Suprapubic skin (tissue), 4 donors: ENCODE measurements at regions not wholly inside any gene's neighbourhood (a gene's known extent, or its start where the extent isn't known, plus 50 kb on each side); places are given as distances from the start of the nearest gene placed in this dataset.
"Not testable (repeated sequence)": the region's sequence is repeated elsewhere in the genome, so short reads cannot be mapped to it uniquely, and the experiment has no call there.

ENCODE experiments used
- DNase-seq, 2 donors: peaks; one replicate each; pipeline ENCODE4 v3.0.0-alpha.2; 2019; ENCODE audit warnings: low spot score in 2 of 2
- H3K27ac ChIP-seq: fragments of 200-600 bp; sonication (generic); one replicate; pipeline ENCODE4 v1.5.1; 2019
- H3K27me3 ChIP-seq: fragments of 200-600 bp; sonication (generic); one replicate; pipeline ENCODE4 v1.5.1; 2019
- H3K36me3 ChIP-seq: fragments of 200-600 bp; sonication (generic); one replicate; pipeline ENCODE4 v1.5.1; 2019
- H3K4me1 ChIP-seq: fragments of 200-600 bp; sonication (generic); one replicate; pipeline ENCODE4 v1.5.1; 2019
- H3K4me3 ChIP-seq: fragments of 200-600 bp; sonication (generic); one replicate; pipeline ENCODE4 v1.5.1; 2019; ENCODE audit warnings: mild to moderate bottlenecking
- H3K9me3 ChIP-seq: fragments of 200-600 bp; sonication (generic); one replicate; pipeline ENCODE4 v1.5.1; 2019
- WGBS: methylation state at CpG from one replicate; pipeline ENCODE4 v1.1.5; 2018; 5-methylcytosine and 5-hydroxymethylcytosine counted together

DNA sequence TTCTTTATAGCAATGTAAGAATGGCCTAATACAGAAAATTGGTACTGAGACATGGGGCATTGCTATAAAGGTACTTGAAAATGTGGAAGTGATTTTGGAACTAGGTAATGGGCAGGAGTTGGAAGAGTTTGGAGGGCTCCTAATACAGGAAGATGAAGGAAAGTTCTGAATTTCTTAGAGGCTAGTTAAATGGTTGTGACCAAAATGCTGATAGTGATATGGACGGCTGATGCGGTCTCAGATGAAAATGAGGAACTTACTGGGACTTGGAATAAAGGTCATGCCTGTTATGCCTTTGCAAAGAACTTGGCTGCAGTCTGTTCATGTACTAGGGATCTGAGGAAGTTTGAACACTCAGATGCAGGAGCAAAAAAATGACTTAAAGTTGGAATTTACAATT lies 132.2 kb upstream of the ZNG1F start:
- H3K4me3 ChIP-seq, H3K4me1 ChIP-seq, H3K27me3 ChIP-seq, H3K36me3 ChIP-seq, H3K9me3 ChIP-seq, DNase-seq, H3K27ac ChIP-seq: not testable (repeated sequence)
- 82% methylated on average over 2 of the region's 2 CpGs for WGBS

DNA sequence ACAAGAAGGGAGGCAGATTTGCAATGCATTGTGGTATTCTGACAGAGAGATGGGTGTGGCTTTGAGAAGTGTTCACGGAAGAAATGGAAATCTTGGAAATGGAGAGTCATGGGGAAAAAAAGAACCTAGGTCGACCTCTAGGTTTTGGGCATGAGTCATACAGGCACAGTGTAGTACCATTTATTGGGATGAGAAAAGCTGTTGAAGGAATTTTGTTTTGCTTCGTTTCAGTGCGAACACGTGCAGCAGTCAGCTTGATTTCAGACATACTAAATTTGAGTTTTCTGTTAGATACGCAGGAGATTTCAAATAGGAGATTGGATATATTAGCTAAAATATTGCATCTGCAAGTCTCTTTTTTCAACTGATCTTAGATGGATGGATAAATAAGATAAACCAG lies 119.8 kb upstream of the ZNG1F start:
- WGBS = 65% methylated on average over 6 of the region's 6 CpGs
- not testable (repeated sequence) for H3K4me3 ChIP-seq, H3K36me3 ChIP-seq, H3K27ac ChIP-seq, H3K9me3 ChIP-seq, DNase-seq, H3K27me3 ChIP-seq, H3K4me1 ChIP-seq

DNA sequence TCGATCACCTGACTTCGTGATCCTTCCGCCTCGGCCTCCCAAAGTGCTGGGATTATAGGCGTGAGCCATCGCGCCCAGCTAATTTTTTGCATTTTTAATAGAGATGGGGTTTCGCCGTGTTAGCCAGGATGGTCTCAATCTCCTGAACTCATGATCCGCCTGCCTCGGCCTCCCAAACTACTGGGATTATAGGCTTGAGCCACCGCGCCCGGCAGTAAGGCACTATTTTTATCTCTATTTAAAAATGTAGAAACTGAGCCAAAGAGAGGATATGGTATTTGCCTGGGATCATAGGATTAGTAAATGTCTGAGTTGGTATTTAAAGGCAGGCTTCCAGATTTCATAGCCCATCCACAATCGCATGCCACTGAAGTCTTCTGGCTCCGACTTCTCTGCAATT lies 96.6 kb upstream of the ZNG1F start:
- not testable (repeated sequence) for H3K27me3 ChIP-seq, H3K4me1 ChIP-seq, H3K27ac ChIP-seq, DNase-seq, H3K36me3 ChIP-seq, H3K4me3 ChIP-seq, H3K9me3 ChIP-seq
- WGBS = 92% methylated on average over 16 of the region's 16 CpGs

DNA sequence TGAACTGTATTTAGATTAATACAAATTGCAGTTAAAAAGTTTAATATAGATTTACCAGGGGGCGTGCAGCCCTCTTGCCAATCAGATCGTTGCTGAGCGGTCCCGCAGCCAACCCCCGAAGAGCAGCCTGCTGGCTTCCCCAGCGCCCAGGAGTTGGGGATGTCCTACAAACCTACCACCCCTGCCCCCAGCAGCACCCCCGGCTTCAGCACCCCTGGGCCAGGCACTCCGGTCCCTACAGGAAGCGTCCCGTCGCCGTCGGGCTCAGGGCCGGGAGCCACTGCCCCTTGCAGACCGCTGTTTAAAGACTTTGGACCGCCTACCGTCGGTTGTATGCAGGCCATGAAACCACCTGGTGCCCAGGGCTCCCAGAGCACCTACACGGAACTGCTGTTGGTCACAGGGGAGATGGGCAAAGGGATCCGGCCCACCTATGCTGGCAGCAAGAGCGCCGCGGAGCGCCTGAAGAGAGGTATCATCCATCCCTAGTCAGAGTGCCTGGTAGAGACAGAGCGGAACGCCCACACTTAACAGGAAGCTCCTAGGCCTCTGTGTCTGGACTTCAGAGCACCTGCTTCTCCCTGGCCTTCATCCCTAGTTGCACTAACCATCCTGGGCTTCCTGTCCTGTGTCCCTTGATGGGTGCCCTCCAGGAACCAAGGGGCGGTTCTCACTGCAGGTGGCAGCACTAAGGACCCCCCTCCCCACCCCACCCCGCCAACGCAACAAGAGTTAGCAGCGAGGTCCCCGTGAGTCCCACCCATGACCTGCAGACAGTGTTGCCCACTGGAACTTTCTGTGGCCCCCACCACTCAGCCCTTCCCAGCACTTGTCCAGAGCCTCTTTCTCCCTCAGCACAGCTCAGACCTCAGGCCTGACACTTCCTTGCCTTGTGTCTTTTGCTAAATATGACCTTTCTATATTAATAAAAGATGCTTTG lies 91.5 kb upstream of the ZNG1F start:
- H3K36me3 ChIP-seq, H3K27ac ChIP-seq, H3K4me1 ChIP-seq, DNase-seq, H3K9me3 ChIP-seq, H3K27me3 ChIP-seq, H3K4me3 ChIP-seq: not testable (repeated sequence)
- 81% methylated on average over 13 of the region's 31 CpGs for WGBS

DNA sequence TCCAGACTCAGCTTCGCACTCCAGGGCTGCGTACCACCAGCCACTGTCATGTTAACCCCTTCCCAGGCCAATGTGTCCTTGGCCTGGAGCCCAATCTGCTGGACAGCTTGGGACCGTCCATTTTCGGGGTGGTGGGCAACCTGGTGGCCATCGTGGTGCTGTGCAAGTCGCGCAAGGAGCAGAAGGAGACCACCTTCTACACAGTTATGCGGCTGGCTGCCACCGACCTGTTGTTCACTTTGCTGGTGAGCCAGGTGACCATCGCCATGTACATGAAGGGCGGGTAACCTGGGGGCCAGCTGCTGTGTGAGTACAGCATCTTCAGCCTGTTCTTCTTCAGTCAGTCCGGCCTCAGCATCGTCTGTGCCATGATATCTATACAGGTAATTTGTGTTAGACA lies 90.3 kb upstream of the ZNG1F start:
- H3K4me3 ChIP-seq, H3K36me3 ChIP-seq, H3K9me3 ChIP-seq, H3K27me3 ChIP-seq, H3K27ac ChIP-seq, H3K4me1 ChIP-seq: not testable (repeated sequence)
- WGBS = 83% methylated on average over 2 of the region's 13 CpGs
- peak; percentile 40 to 72 for DNase-seq

DNA sequence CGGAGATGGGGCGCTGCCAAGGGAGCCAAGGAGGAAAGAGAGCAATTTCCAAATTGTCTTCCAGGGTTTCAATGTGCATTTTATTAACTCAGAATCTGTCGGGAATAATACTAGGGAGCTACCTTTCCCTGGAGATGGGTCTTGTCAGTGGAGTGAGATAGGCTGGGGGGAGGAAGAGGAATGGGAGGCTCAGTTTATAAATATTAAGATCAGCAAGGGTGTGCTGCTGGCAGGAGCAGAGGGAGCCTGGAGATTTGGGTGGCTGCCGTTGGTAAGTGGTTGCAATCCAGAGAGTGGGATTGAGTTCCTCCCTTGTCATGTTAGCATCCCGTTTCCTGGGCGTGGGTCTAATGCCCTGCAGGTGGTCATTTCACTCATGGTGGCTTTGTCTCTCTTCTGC lies 89.9 kb upstream of the ZNG1F start:
- H3K27ac ChIP-seq, H3K36me3 ChIP-seq, DNase-seq, H3K9me3 ChIP-seq, H3K4me1 ChIP-seq, H3K27me3 ChIP-seq, H3K4me3 ChIP-seq: not testable (repeated sequence)
- WGBS = no CpG with 5 or more reads among the region's 6 CpGs

DNA sequence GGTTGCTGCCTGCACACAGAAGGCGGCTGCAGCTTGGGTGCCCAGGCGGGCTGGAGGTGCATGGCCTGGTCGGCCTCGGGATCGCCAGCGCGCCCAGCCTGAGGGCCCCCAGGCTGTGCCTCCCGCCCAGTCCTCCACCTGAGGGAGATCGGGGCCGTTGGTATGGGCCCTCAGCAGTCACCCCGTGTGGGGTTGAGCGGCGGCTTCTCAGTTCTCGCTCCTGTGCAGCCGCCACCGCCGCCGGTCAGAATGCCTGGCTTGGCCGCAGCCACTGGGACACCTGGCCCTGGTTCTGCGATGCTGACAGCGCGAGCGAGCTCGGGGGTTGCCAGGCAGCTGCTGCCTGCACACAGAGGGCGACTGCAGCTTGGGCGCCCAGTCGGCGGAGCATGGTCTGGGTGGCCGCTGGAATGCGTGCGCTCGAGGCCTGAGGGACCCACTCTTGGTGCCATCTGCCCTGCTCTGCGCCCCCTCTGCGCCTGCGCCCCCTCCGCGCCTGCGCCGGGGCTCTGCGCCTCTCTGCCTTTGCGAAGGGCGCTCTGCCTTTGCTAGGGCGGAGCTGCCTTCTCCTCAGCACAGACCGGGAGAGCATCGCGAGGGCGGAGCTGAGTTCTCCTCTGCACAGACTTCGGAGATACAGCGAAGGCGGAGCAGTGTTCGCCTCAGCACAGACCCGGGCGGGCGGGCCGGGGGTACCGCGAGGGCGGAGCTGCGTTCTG lies 84.6 kb upstream of the ZNG1F start:
- peak in 1 of 2 donors; percentile 56 for DNase-seq
- H3K9me3 ChIP-seq, H3K27me3 ChIP-seq, H3K36me3 ChIP-seq, H3K27ac ChIP-seq, H3K4me1 ChIP-seq: not testable (repeated sequence)
- WGBS = no CpG with 5 or more reads among the region's 59 CpGs
- peak overlapping the region; percentile 55 for H3K4me3 ChIP-seq

DNA sequence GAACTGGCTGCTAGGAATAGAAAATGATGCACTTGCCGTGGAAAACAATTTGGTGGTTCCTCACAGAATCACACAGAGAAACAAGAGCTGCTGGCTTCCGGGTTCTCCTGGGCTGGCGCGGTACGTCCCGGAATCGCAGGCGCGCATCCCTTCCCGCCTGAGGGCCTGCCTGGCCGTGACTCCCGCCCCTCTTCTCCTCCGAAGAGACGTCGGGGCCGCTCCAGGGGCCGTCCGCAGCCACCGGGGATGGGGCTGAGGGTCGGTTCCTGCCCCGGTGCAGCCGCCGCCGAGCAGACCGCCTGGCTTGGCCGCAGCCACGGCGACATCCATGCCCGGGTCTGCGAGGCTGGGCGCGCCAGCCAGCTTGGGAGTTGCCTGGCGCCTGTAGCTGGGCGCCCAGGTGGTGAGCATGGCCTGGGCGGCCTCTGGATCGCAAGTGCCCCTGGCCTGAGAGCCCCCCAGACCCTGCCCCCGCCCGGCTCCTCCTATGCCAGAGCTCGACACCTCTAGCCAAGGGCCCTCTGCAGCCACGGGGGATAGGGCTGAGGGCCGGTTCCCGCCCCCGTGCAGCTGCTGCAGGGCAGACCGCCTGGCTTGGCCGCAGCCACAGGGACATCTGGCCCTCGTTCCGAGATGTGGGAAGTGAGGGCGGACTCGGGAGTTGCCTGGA lies 83.9 kb upstream of the ZNG1F start:
- not testable (repeated sequence) for H3K36me3 ChIP-seq, H3K27me3 ChIP-seq, H3K4me1 ChIP-seq, H3K27ac ChIP-seq, H3K9me3 ChIP-seq
- H3K4me3 ChIP-seq = peak overlapping the region; percentile 55
- peak in 1 of 2 donors; percentile 57 for DNase-seq
- WGBS = 26% methylated on average over 17 of the region's 49 CpGs

DNA sequence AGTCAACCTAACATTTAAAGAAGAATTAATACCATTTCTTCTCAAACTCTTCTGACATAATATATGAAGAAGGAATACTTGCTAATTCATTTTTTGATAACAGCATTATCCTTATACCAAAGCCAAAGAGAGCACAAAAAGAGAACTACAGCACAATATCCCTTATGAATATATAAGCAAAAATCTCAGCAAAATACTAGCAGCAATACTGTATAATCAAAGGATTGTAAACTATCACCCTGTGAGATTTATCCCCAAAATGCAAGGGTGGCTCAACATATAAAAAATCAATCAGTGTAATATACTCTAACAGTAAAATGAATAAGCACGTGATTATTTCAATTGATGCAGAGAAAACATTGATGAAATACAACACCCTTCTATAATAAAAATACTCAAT lies 81.9 kb upstream of the ZNG1F start:
- DNase-seq, H3K4me1 ChIP-seq, H3K4me3 ChIP-seq, H3K27ac ChIP-seq, H3K36me3 ChIP-seq, H3K9me3 ChIP-seq: not testable (repeated sequence)
- peaks cover 12% of the 10 kb centered on the region for H3K27me3 ChIP-seq
- WGBS = 57% methylated on average over 1 of the region's 1 CpG

DNA sequence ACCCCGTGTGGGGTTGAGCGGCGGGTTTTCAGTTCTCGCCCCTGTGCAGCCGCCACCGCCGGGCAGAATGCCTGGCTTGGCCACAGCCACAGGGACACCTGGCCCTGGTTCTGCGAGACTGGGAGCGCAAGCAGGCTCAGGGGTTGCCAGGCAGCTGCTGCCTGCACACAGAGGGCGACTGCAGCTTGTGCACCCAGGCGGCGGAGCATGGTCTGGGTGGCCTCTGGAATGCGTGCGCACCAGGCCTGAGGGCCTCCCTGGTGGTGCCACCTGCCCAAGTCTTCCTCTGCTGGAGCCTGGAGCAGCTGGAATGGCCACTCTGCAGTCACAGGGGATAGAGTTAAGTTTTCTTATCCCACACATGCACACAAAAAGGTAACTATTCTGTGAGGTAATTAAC lies 80.4 kb upstream of the ZNG1F start:
- WGBS = no CpG with 5 or more reads among the region's 14 CpGs
- H3K4me1 ChIP-seq = not testable (repeated sequence)

DNA sequence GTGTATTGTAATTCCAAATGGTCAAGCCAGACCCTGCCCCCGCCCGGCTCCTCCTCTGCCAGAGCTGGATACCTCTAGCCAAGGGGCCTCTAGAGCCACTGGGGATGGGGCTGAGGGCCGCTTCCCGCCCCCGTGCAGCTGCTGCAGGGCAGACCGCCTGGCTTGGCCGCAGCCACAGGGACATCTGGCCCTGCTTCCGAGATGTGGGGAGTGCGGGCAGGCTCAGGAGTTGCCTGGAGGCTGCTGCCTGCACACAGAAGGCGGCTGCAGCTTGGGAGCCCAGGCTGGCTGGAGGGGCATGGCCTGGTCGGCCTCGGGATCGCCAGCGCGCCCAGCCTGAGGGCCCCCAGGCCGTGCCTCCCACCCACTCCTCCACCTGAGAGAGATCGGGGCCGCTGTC lies 79.9 kb upstream of the ZNG1F start:
- not testable (repeated sequence) for H3K27ac ChIP-seq, H3K36me3 ChIP-seq, H3K9me3 ChIP-seq, H3K4me3 ChIP-seq, H3K4me1 ChIP-seq
- WGBS = no CpG with 5 or more reads among the region's 18 CpGs
- H3K27me3 ChIP-seq = peaks cover 12% of the 10 kb centered on the region
- DNase-seq = peak in 1 of 2 donors; percentile 61

More for the DNA sequence above, 80.4 kb upstream of the ZNG1F start:
- not testable (repeated sequence) for DNase-seq, H3K9me3 ChIP-seq, H3K36me3 ChIP-seq, H3K27ac ChIP-seq, H3K4me3 ChIP-seq
- H3K27me3 ChIP-seq = peaks cover 12% of the 10 kb centered on the region

DNA sequence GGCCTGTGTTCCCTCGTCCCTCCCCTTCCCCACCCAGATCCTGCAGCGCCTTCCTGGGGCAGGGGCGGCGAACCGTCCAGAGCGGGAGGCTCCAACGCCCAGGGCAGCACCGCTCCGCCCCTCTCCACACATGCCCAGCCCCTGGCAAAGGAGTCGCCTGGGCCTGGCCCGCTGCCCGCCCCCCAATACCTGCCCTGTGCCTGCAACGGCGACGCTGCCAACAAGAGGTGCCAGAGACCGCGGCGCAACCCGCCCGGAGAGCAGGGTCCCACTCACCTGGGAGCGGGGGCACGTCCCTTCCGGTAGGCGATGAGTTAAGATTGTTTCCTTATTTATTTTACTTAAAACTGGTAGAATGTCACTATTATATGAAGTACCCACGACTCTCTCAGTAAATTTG lies 77.5 kb upstream of the ZNG1F start:
- not testable (repeated sequence) for DNase-seq, H3K9me3 ChIP-seq
- 3% methylated on average over 13 of the region's 25 CpGs for WGBS

DNA sequence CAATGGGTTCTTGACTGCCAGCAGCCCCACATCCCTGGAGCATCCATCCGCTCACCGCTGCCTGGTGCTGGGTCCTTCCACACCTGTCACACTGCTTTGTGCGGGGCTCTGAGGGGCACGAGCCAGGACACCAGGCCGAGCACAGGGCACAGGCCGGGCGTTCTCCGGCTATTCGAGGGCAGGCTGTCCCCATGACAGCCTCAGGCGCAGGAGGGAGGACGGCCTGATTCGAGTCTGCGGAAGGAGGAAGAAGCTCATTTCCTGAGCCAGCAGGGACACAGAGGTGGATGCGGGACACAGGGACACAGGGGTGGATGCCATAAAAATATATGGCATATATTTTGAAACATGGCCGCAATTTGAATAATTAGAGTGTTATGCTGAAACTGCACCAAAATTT lies 76.9 kb upstream of the ZNG1F start:
- not testable (repeated sequence) for H3K27ac ChIP-seq, H3K36me3 ChIP-seq, H3K4me3 ChIP-seq, H3K27me3 ChIP-seq, H3K9me3 ChIP-seq, H3K4me1 ChIP-seq
- DNase-seq = peak; percentile 65 to 82
- WGBS = 71% methylated on average over 1 of the region's 15 CpGs

More for the DNA sequence above, 77.5 kb upstream of the ZNG1F start:
- H3K36me3 ChIP-seq, H3K27ac ChIP-seq, H3K4me1 ChIP-seq, H3K27me3 ChIP-seq: not testable (repeated sequence)
- H3K4me3 ChIP-seq = peak overlapping the region; percentile 12

DNA sequence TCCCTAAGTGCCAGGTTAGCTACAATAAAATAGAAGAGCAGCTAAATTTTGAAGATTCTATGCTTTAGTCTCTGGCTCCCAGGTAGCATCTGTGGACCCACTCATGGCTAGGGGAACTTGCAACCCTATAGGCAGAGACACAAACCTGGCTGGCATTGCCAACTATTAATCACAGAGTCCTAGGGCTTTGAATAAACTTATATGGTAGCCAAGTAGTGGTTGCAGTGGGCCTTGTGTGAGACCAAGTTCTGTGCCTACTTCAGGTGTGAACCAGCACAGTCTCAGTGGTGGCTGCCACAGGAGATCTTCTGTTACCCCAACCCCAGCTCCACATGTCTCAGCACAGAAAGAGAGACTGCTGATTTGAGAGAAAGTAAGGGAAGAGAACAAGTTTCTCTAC lies 62.9 kb upstream of the ZNG1F start:
- H3K9me3 ChIP-seq, H3K36me3 ChIP-seq, DNase-seq, H3K4me1 ChIP-seq, H3K27ac ChIP-seq, H3K4me3 ChIP-seq, H3K27me3 ChIP-seq: not testable (repeated sequence)
